BLaER1 (cell line): ENCODE measurements at regions not wholly inside any gene's neighbourhood (a gene's known extent, or its start where the extent isn't known, plus 50 kb on each side); places are given as distances from the start of the nearest gene placed in this dataset.
"Not testable (repeated sequence)": the region's sequence is repeated elsewhere in the genome, so short reads cannot be mapped to it uniquely, and the experiment has no call there.

ENCODE experiments used
- H3K27ac ChIP-seq: shearing (Covaris generic); formaldehyde crosslinking; 2 replicates; pipeline ENCODE4 v1.8.1; 2022
- H3K27me3 ChIP-seq: shearing (Covaris generic); formaldehyde crosslinking; 2 replicates; pipeline ENCODE4 v1.8.1; 2022
- H3K36me3 ChIP-seq: shearing (Covaris generic); formaldehyde crosslinking; 2 replicates; pipeline ENCODE4 v1.8.1; 2022
- H3K4me1 ChIP-seq: shearing (Covaris generic); formaldehyde crosslinking; 2 replicates; pipeline ENCODE4 v1.8.1; 2022
- H3K4me2 ChIP-seq: shearing (Covaris generic); formaldehyde crosslinking; 2 replicates; pipeline ENCODE4 v1.8.1; 2022
- H3K4me3 ChIP-seq: shearing (Covaris generic); formaldehyde crosslinking; 2 replicates; pipeline ENCODE4 v1.8.1; 2022
- H3K9ac ChIP-seq: shearing (Covaris generic); formaldehyde crosslinking; 2 replicates; pipeline ENCODE4 v1.8.1; 2022
- H3K9me3 ChIP-seq: shearing (Covaris generic); formaldehyde crosslinking; 2 replicates; pipeline ENCODE4 v1.8.1; 2022
- H4K20me1 ChIP-seq: shearing (Covaris generic); formaldehyde crosslinking; 2 replicates; pipeline ENCODE4 v1.8.1; 2022
- Cebpa-rat ChIP-seq: shearing (Covaris generic); IDR thresholded peaks from 2 replicates; pipeline ENCODE4 v1.8.1; 2022

DNA sequence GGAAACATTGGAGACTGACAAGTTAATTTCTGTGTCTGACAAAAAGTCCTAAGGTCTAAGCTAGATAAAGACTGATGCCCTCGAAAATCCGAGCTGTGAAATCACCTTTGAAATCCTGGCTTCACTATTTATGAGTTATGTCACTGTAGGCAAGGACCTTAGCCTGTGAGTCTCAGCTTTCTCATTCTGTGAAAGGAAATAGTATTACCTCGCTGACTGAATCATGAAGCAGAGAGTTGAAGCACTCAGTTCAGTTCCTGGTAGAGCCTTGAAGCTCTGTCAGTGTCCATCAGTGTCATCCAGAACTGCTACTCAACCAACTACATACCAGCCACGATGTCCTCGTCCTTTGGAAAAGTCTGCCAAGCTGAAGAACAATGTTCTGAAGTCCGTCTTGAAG, 1025.6 kb upstream of the GYPC start:
- H3K27ac ChIP-seq, result no peak overlapping the region
- no peak for TF ChIP-seq Cebpa-rat
- no peaks in the 10 kb centered on the region for H3K4me1 ChIP-seq
- no peaks in the 10 kb centered on the region for H3K9me3 ChIP-seq
- H3K4me3 ChIP-seq, result no peak overlapping the region
- no peaks in the 10 kb centered on the region for H3K36me3 ChIP-seq
- no peak overlapping the region for H3K9ac ChIP-seq
- no peaks in the 10 kb centered on the region for H4K20me1 ChIP-seq
- no peaks in the 10 kb centered on the region for H3K27me3 ChIP-seq
- H3K4me2 ChIP-seq, result no peak overlapping the region

DNA sequence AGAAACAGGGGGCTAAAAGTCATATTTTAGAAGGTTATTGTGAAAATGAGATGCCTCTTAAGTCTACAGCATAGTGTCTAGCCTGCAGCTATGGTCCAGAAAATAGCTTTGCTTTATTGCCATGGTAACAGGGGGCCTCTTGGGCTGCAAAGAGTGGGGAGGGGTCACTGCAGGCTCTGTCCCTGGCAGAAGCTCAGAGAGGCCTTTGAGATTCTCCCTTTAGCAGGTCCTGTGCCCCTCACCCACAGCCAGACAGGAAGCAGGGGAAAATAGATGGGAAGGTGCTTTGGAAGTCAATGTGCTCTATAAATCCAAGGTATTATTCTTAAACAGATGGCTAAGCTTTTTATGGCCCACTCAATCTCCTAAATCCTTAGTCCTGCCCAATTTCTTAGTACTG, 1021.3 kb upstream of the GYPC start:
- H3K9ac ChIP-seq, result no peak overlapping the region
- no peak overlapping the region for H3K27ac ChIP-seq
- H4K20me1 ChIP-seq, result no peaks in the 10 kb centered on the region
- H3K4me1 ChIP-seq, result no peaks in the 10 kb centered on the region
- H3K27me3 ChIP-seq, result no peaks in the 10 kb centered on the region
- H3K4me2 ChIP-seq, result no peak overlapping the region
- TF ChIP-seq Cebpa-rat, result no peak
- H3K4me3 ChIP-seq, result no peak overlapping the region
- no peaks in the 10 kb centered on the region for H3K9me3 ChIP-seq
- no peaks in the 10 kb centered on the region for H3K36me3 ChIP-seq

DNA sequence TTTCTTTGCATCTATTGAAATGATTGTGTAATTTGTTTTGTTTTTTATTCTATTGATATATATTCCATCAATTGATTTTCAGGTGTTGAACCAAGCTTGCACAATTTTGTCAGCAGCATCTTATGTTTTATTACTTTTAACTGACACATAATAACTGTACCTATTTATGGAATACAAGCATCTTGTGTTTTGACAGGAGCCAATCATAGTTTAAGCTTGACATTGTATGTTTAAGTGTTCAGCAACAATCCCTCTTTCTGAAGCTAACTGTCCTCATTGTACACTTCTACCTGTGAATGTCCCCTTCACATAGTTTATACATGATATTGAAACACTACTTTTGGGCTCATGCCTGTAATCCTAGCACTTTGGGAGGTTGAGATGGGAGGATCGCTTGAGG, 1017.6 kb upstream of the GYPC start:
- H3K4me2 ChIP-seq, result no peak overlapping the region
- no peaks in the 10 kb centered on the region for H3K9me3 ChIP-seq
- no peaks in the 10 kb centered on the region for H3K36me3 ChIP-seq
- no peaks in the 10 kb centered on the region for H3K27me3 ChIP-seq
- H3K27ac ChIP-seq, result no peak overlapping the region
- H3K4me3 ChIP-seq, result no peak overlapping the region
- no peaks in the 10 kb centered on the region for H4K20me1 ChIP-seq
- no peak overlapping the region for H3K9ac ChIP-seq
- no peak for TF ChIP-seq Cebpa-rat
- no peaks in the 10 kb centered on the region for H3K4me1 ChIP-seq

DNA sequence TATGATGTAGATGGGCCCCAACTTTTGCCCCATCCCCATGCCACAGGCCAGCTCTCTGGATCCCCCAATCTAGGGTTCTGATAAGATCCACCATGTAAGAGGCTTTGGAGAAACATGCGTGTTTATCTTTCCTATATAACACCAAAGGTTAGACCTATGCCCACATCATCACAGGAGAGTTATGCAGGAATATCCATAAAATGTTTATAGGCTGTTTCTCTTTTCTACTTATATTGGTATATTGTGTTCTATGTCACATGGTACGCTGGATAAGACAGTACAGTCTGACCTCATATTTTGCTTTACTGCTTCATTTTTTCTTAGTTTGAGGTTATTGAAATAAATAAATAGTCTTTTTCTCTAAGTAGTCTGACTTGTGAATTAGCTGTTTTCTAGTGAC, 1013.9 kb upstream of the GYPC start:
- Histone ChIP-seq H3K9ac (no peak overlapping the region), H3K36me3 (no peaks in the 10 kb centered on the region), H3K27me3 (no peaks in the 10 kb centered on the region), H4K20me1 (no peaks in the 10 kb centered on the region), H3K4me3 (no peak overlapping the region), H3K9me3 (no peaks in the 10 kb centered on the region), H3K4me1 (no peaks in the 10 kb centered on the region), H3K27ac (no peak overlapping the region), H3K4me2 (no peak overlapping the region)
- TF ChIP-seq Cebpa-rat, result no peak

DNA sequence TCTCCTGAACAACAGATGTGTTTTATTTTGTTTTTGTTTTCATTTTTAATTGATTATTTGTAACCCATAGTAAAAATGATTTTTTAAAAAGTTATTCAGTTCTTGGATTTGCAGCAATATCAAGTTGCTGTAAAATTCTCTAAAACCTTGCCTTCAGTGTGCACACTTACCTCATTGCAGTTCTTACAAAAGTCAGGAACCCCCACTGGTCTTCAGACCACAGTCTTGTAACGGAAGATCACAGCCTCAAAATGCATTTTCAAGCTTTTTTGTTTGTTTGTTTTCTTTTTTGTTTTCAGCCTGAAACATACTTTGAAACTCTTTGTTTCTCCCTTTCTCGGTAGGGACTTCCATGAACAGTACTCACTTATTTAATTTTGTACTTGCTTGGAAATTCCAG, 1012.8 kb upstream of the GYPC start:
- H3K9ac ChIP-seq, result no peak overlapping the region

DNA sequence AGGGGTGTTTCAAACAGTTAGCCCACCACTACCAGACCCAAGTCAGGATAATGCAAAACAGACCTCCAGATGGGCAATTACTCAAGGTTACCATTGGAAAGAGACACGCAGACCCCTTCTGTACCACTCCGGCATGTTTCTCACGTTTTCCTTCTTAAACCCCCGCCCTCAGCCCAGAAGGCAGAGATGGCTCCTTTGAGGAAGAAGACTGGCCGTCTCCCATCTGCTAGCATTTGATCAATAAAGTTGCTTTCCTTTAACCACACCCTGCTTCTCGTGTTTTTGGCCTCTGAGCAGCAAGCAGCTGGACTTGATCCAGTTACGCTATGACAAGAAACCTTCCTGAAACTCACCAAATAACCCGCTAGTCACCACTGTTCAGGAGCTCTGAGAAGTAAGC, 1012.4 kb upstream of the GYPC start:
- H3K4me2 ChIP-seq, result no peak overlapping the region
- no peaks in the 10 kb centered on the region for H4K20me1 ChIP-seq
- no peak overlapping the region for H3K9ac ChIP-seq
- H3K27ac ChIP-seq, result no peak overlapping the region
- no peak for TF ChIP-seq Cebpa-rat
- H3K9me3 ChIP-seq, result no peaks in the 10 kb centered on the region
- H3K36me3 ChIP-seq, result no peaks in the 10 kb centered on the region
- H3K4me1 ChIP-seq, result no peaks in the 10 kb centered on the region
- no peak overlapping the region for H3K4me3 ChIP-seq
- H3K27me3 ChIP-seq, result no peaks in the 10 kb centered on the region

More for the DNA sequence above, 1012.8 kb upstream of the GYPC start:
- no peaks in the 10 kb centered on the region for H3K27me3 ChIP-seq
- TF ChIP-seq Cebpa-rat, result no peak
- H3K36me3 ChIP-seq, result no peaks in the 10 kb centered on the region
- H3K9me3 ChIP-seq, result no peaks in the 10 kb centered on the region
- H3K4me2 ChIP-seq, result no peak overlapping the region
- H4K20me1 ChIP-seq, result no peaks in the 10 kb centered on the region
- no peak overlapping the region for H3K27ac ChIP-seq
- H3K4me3 ChIP-seq, result no peak overlapping the region
- H3K4me1 ChIP-seq, result no peaks in the 10 kb centered on the region

DNA sequence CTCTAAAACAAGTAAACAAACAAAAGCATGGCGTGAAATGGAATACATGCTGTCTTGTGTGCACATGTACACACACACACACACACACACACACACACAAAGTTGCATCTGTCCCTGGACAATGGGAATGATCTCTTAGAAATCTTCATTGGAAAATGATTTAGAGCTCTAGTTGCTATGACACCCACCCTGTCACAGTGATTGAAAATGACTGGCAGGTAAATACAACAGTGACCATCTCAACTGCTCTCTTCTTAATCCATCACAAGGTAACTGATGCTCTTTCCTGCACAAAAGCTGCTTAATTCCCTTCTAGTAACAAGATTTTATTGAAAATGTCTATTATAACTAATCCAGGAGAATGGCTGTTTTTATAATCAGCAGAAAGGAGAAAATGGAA, 1011.7 kb upstream of the GYPC start:
- Histone ChIP-seq H3K4me2 (no peak overlapping the region), H3K27me3 (no peaks in the 10 kb centered on the region), H3K4me1 (no peaks in the 10 kb centered on the region), H3K36me3 (no peaks in the 10 kb centered on the region), H3K9ac (no peak overlapping the region), H3K27ac (no peak overlapping the region), H3K4me3 (no peak overlapping the region), H3K9me3 (no peaks in the 10 kb centered on the region), H4K20me1 (no peaks in the 10 kb centered on the region)
- TF ChIP-seq Cebpa-rat, result no peak

DNA sequence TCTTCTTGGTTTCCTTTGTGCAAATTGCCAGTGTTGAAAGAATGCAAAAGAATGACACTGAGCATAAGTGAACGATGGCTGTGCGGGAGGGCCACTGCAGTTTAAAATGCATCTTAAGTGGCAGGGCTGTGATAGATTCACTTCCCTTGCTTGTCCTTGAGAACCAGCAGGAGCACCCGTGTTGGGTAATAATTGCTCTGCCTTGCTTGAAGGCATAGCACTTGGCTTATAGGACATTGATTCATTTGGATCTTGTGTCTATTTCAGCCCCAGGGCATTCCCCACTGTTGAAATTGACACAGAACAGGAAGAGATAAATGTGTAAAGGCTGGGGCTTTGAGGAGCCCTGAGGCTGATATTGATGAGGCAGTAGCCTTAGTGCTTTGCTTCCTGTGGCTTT, 1003.7 kb upstream of the GYPC start:
- Histone ChIP-seq H3K36me3 (no peaks in the 10 kb centered on the region), H3K27ac (no peak overlapping the region), H3K4me2 (no peak overlapping the region), H3K4me3 (no peak overlapping the region), H3K9me3 (no peaks in the 10 kb centered on the region), H3K9ac (no peak overlapping the region), H4K20me1 (no peaks in the 10 kb centered on the region), H3K4me1 (no peaks in the 10 kb centered on the region), H3K27me3 (no peaks in the 10 kb centered on the region)
- TF ChIP-seq Cebpa-rat, result no peak

DNA sequence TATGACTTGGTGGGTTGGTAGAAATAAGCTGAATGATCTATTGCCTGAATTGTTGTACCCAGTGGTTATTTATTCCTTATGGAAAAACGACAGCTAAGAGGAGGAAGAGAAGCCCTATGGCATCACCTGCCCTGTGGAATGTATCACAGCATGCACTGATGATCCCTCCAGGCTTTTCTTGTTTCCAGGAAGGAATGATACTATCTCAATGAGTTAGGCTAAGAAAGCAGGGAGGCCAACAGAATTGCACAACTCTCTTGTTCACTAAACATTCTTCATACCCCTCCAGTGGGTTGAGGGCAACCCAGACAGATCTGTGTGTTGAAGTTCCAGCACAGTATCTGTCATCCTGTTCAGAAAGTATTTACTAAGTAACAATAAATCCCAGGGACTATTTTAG, 1001.7 kb upstream of the GYPC start:
- H3K9me3 ChIP-seq, result no peaks in the 10 kb centered on the region
- no peak overlapping the region for H3K27ac ChIP-seq
- no peak for TF ChIP-seq Cebpa-rat
- no peaks in the 10 kb centered on the region for H4K20me1 ChIP-seq
- no peaks in the 10 kb centered on the region for H3K4me1 ChIP-seq
- H3K36me3 ChIP-seq, result no peaks in the 10 kb centered on the region
- no peaks in the 10 kb centered on the region for H3K27me3 ChIP-seq
- no peak overlapping the region for H3K9ac ChIP-seq
- H3K4me3 ChIP-seq, result no peak overlapping the region
- no peak overlapping the region for H3K4me2 ChIP-seq

DNA sequence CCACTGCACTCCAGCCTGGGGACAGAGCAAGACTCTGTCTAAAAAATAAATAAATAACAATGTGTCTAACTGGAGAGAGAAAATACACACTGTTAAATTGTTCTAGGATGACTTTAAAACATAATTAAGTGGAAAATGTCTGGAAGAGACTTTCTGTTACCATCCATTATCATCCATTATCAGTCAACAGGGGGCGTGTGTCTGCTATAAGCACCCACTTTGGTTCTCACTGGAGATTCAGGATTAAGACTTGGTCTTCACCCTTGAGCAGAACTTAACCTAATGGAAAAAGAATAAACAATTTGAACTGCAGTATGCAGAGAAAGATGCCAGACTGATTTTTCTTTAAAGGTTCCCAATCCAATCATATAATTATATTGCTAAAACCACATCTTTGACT, 999.8 kb upstream of the GYPC start:
- no peaks in the 10 kb centered on the region for H3K27me3 ChIP-seq
- no peaks in the 10 kb centered on the region for H3K9me3 ChIP-seq
- H3K36me3 ChIP-seq, result no peaks in the 10 kb centered on the region
- H3K27ac ChIP-seq, result no peak overlapping the region
- no peak overlapping the region for H3K4me2 ChIP-seq
- H3K9ac ChIP-seq, result no peak overlapping the region
- no peak overlapping the region for H3K4me3 ChIP-seq
- TF ChIP-seq Cebpa-rat, result no peak
- H3K4me1 ChIP-seq, result no peaks in the 10 kb centered on the region
- no peaks in the 10 kb centered on the region for H4K20me1 ChIP-seq

DNA sequence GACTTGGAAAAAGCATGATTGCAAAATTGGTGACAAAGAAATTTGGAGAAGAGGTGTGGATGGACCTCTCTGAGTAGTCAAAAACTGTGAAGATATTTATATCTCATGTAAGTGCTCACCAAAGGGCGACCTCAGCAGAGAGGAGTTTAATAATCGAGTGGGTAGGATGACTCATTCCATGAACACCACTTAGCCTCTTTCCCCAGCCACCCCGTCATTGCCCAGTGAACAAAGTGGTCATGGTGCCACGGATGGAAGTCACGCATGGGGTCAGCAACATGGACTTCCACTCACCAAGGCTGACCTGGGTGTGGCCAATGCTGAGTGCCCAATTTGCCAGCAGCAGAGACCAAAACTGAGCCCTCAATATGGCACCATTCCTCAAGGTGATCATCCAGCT, 997.4 kb upstream of the GYPC start:
- no peak overlapping the region for H3K27ac ChIP-seq
- no peaks in the 10 kb centered on the region for H3K9me3 ChIP-seq
- no peak overlapping the region for H3K4me3 ChIP-seq
- no peaks in the 10 kb centered on the region for H3K36me3 ChIP-seq
- H3K9ac ChIP-seq, result no peak overlapping the region
- H3K4me2 ChIP-seq, result no peak overlapping the region
- H3K4me1 ChIP-seq, result no peaks in the 10 kb centered on the region
- H4K20me1 ChIP-seq, result no peaks in the 10 kb centered on the region
- TF ChIP-seq Cebpa-rat, result no peak
- H3K27me3 ChIP-seq, result no peaks in the 10 kb centered on the region

DNA sequence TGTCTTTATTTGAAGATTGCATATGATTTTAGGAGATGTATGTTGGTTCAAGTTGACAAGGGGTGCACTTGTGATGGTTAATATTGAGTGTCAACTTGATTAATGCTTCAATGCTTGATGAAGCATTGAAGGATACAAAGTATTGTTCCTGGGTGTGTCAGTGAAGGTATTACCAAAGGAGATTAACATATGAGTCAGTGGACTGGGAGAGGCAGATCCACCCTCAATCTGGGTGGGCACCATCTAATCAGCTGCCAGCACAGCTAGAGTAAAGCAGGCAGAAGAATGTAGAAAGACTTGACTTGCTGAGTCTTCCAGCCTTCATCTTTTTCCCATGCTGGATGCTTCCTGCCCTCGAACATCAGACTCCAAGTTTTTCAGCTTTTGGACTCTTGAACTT, 995.6 kb upstream of the GYPC start:
- not testable (repeated sequence) for H3K9me3 ChIP-seq

More for the DNA sequence above, 995.6 kb upstream of the GYPC start:
- not testable (repeated sequence) for H3K27ac ChIP-seq, H3K4me3 ChIP-seq, H3K4me2 ChIP-seq, H4K20me1 ChIP-seq, H3K9ac ChIP-seq, H3K27me3 ChIP-seq, H3K4me1 ChIP-seq, H3K36me3 ChIP-seq
